GM12865 (cell line): ENCODE measurements at regions not wholly inside any gene's neighbourhood (a gene's known extent, or its start where the extent isn't known, plus 50 kb on each side); places are given as distances from the start of the nearest gene placed in this dataset.

ENCODE experiments used
- DNase-seq: peaks from one replicate; pipeline ENCODE4 v3.0.0; 2010; ENCODE audit warnings: low read depth
- H3K4me3 ChIP-seq: 2 replicates; pipeline ENCODE4 v1.5.1; 2011; ENCODE audit warnings: mild to moderate bottlenecking, low read depth, low read length, control low read depth
- CTCF ChIP-seq: IDR thresholded peaks from 2 replicates; pipeline ENCODE4 v1.5.1; 2011; ENCODE audit warnings: low read length, control low read depth, low read depth, inconsistent platforms; ENCODE audit not compliant: insufficient read depth; ENCODE audit errors: missing control alignments

- DNase-seq, result no peak
- TF ChIP-seq CTCF, result no peak
- H3K4me3 ChIP-seq, result no peak overlapping the region
Observed at GRCh38 chr3:177826253-177826652, 629.0 kb upstream of the TBL1XR1 start.

- no peak overlapping the region for H3K4me3 ChIP-seq
- TF ChIP-seq CTCF, result no peak
- no peak for DNase-seq
Observed at GRCh38 chr3:177827511-177828207, 630.4 kb upstream of the TBL1XR1 start.

GRCh38 chr3:177828208-177828565, 630.9 kb upstream of the TBL1XR1 start:
- TF ChIP-seq CTCF, result no peak
- DNase-seq, result no peak
- H3K4me3 ChIP-seq, result no peak overlapping the region

GRCh38 chr3:177830411-177830849, 633.1 kb upstream of the TBL1XR1 start:
- DNase-seq, result no peak
- no peak for TF ChIP-seq CTCF

GRCh38 chr3:177831361-177831760, 634.1 kb upstream of the TBL1XR1 start:
- no peak overlapping the region for H3K4me3 ChIP-seq
- no peak for TF ChIP-seq CTCF
- no peak for DNase-seq

More at GRCh38 chr3:177830411-177830849, 633.1 kb upstream of the TBL1XR1 start:
- no peak overlapping the region for H3K4me3 ChIP-seq

GRCh38 chr3:177832880-177833279, 635.6 kb upstream of the TBL1XR1 start:
- DNase-seq, result no peak
- no peak overlapping the region for H3K4me3 ChIP-seq
- no peak for TF ChIP-seq CTCF

GRCh38 chr3:177833332-177833731, 636.0 kb upstream of the TBL1XR1 start:
- H3K4me3 ChIP-seq, result no peak overlapping the region
- DNase-seq, result no peak
- no peak for TF ChIP-seq CTCF
